NCI-H774 (cell line): ENCODE measurements at regions not wholly inside any gene's neighbourhood (a gene's known extent, or its start where the extent isn't known, plus 50 kb on each side); places are given as distances from the start of the nearest gene placed in this dataset.
"Not testable (repeated sequence)": the region's sequence is repeated elsewhere in the genome, so short reads cannot be mapped to it uniquely, and the experiment has no call there.

ENCODE experiments used
- DNase-seq: peaks from one replicate; lab custom pipeline; 2025; lab: John Stamatoyannopoulos, UW

GRCh38 chr1:157368941-157369340 lies 183.4 kb downstream of the FCRL5 start:
- not testable (repeated sequence) for DNase-seq

- DNase-seq: no peak
These were observed 184.0 kb downstream of the FCRL5 start for GRCh38 chr1:157368363-157368762.

GRCh38 chr1:157367870-157368269 lies 184.4 kb downstream of the FCRL5 start:
- DNase-seq: no peak

GRCh38 chr1:157367091-157367739 lies 185.1 kb downstream of the FCRL5 start:
- no peak for DNase-seq

- DNase-seq: no peak
These were observed 187.7 kb downstream of the FCRL5 start for GRCh38 chr1:157364612-157365011.

- no peak for DNase-seq
These were observed 188.6 kb downstream of the FCRL5 start for GRCh38 chr1:157363660-157364140.

- DNase-seq: peak; percentile 93
These were observed 192.3 kb downstream of the FCRL5 start for GRCh38 chr1:157360023-157360390.

GRCh38 chr1:157359314-157360022 lies 192.8 kb downstream of the FCRL5 start:
- DNase-seq: peak; percentile 94

GRCh38 chr1:157357111-157357510 lies 195.2 kb downstream of the FCRL5 start:
- no peak for DNase-seq

- no peak for DNase-seq
These were observed 195.7 kb downstream of the FCRL5 start for GRCh38 chr1:157356601-157357000.

- DNase-seq: no peak
These were observed 198.8 kb downstream of the FCRL5 start for GRCh38 chr1:157353546-157353945.

GRCh38 chr1:157352817-157353408 lies 199.4 kb downstream of the FCRL5 start:
- DNase-seq: no peak

GRCh38 chr1:157352216-157352615 lies 200.1 kb downstream of the FCRL5 start:
- no peak for DNase-seq

GRCh38 chr1:157351800-157352199 lies 200.5 kb downstream of the FCRL5 start:
- not testable (repeated sequence) for DNase-seq

GRCh38 chr1:157348538-157349480 lies 203.5 kb downstream of the FCRL5 start:
- DNase-seq: no peak

GRCh38 chr1:157347506-157347905 lies 204.8 kb downstream of the FCRL5 start:
- DNase-seq: no peak

- DNase-seq: not testable (repeated sequence)
These were observed 199.6 kb upstream of the ETV3 start for GRCh38 chr1:157337785-157338184.

GRCh38 chr1:157335056-157335455 lies 196.9 kb upstream of the ETV3 start:
- DNase-seq: no peak

GRCh38 chr1:157334041-157334440 lies 195.8 kb upstream of the ETV3 start:
- DNase-seq: no peak

- DNase-seq: not testable (repeated sequence)
These were observed 192.0 kb upstream of the ETV3 start for GRCh38 chr1:157330177-157330576.

GRCh38 chr1:157328120-157328519 lies 189.9 kb upstream of the ETV3 start:
- not testable (repeated sequence) for DNase-seq
